ENCODE measurements at regions not wholly inside any gene's neighbourhood (a gene's known extent, or its start where the extent isn't known, plus 50 kb on each side); places are given as distances from the start of the nearest gene placed in this dataset.

GRCh38 chr13:83223546-83223945, 658.7 kb downstream of the SLITRK1 start:
- Mint-ChIP-seq H3K4me3 (ENCODE audit: unreplicated experiment) (no peak overlapping the region), H3K27ac (ENCODE audit: low read depth, unreplicated experiment) (no peak overlapping the region), H3K27me3 (ENCODE audit: insufficient read depth, unreplicated experiment) (no peaks in the 10 kb centered on the region), H3K36me3 (ENCODE audit: insufficient read depth, unreplicated experiment) (peaks cover 5% of the 10 kb centered on the region), H3K9me3 (ENCODE audit: unreplicated experiment) (no peaks in the 10 kb centered on the region), H3K4me1 (ENCODE audit: insufficient read depth, unreplicated experiment) (peaks cover 28% of the 10 kb centered on the region)
- no peak for TF ChIP-seq CTCF (IDR thresholded peaks at IDR 0.05; ENCODE audit: unreplicated experiment)
- intact Hi-C loops (cut with micrococcal nuclease): no loop called here
- no TSS peak for BruUV-seq (replicated peaks)
- no peak for DNase-seq (ENCODE audit: unreplicated experiment)
- ChIA-PET CTCF (no interaction called here), POLR2A (no interaction called here)

- no TSS peak for BruUV-seq (replicated peaks)
- Mint-ChIP-seq H3K27me3 (ENCODE audit: insufficient read depth, unreplicated experiment) (no peaks in the 10 kb centered on the region), H3K4me3 (ENCODE audit: unreplicated experiment) (peak overlapping the region; percentile 50), H3K4me1 (ENCODE audit: insufficient read depth, unreplicated experiment) (peaks cover 29% of the 10 kb centered on the region), H3K27ac (ENCODE audit: low read depth, unreplicated experiment) (peak overlapping the region; percentile 93), H3K36me3 (ENCODE audit: insufficient read depth, unreplicated experiment) (peaks cover 5% of the 10 kb centered on the region), H3K9me3 (ENCODE audit: unreplicated experiment) (no peaks in the 10 kb centered on the region)
- no peak for TF ChIP-seq CTCF (IDR thresholded peaks at IDR 0.05; ENCODE audit: unreplicated experiment)
- ChIA-PET CTCF (no interaction called here), POLR2A (interaction anchor here (1.0 kb wide), 1 partner anchor 228 kb away, joined by 3 read pairs; no protein-coding TSS in a partner anchor)
- DNase-seq (ENCODE audit: unreplicated experiment): peak; percentile 83
- intact Hi-C loops (cut with micrococcal nuclease): no loop called here
Measured at GRCh38 chr13:83221813-83222241, 660.4 kb downstream of the SLITRK1 start.

- CTCF ChIA-PET: interaction anchor here (1.6 kb wide), 1 partner anchor 9 kb away, joined by 4 read pairs; no protein-coding TSS in a partner anchor
- BruUV-seq (replicated peaks): no TSS peak
- TF ChIP-seq CTCF (IDR thresholded peaks at IDR 0.05; ENCODE audit: unreplicated experiment): no peak
- Mint-ChIP-seq H3K4me3 (ENCODE audit: unreplicated experiment) (peak overlapping the region; percentile 50), H3K27me3 (ENCODE audit: insufficient read depth, unreplicated experiment) (no peaks in the 10 kb centered on the region), H3K36me3 (ENCODE audit: insufficient read depth, unreplicated experiment) (peaks cover 5% of the 10 kb centered on the region), H3K4me1 (ENCODE audit: insufficient read depth, unreplicated experiment) (peaks cover 35% of the 10 kb centered on the region), H3K27ac (ENCODE audit: low read depth, unreplicated experiment) (peak overlapping the region; percentile 93), H3K9me3 (ENCODE audit: unreplicated experiment) (no peaks in the 10 kb centered on the region)
- POLR2A ChIA-PET: interaction anchor here (0.7 kb wide), 1 partner anchor 228 kb away, joined by 3 read pairs; no protein-coding TSS in a partner anchor
- intact Hi-C loops (cut with micrococcal nuclease): no loop called here
- DNase-seq (ENCODE audit: unreplicated experiment): peak; percentile 68
Measured at GRCh38 chr13:83221256-83221655, 661.0 kb downstream of the SLITRK1 start.

GRCh38 chr13:83220241-83220640, 662.0 kb downstream of the SLITRK1 start:
- no peak overlapping the region for H3K27ac Mint-ChIP-seq (ENCODE audit: low read depth, unreplicated experiment)

More at GRCh38 chr13:83220241-83220640, 662.0 kb downstream of the SLITRK1 start:
- intact Hi-C loops (cut with micrococcal nuclease): no loop called here
- peaks cover 43% of the 10 kb centered on the region for H3K4me1 Mint-ChIP-seq (ENCODE audit: insufficient read depth, unreplicated experiment)
- H3K4me3 Mint-ChIP-seq (ENCODE audit: unreplicated experiment): no peak overlapping the region
- no peaks in the 10 kb centered on the region for H3K9me3 Mint-ChIP-seq (ENCODE audit: unreplicated experiment)
- ChIA-PET POLR2A (interaction anchor here (1.1 kb wide), 1 partner anchor 16 kb away, joined by 3 read pairs; no protein-coding TSS in a partner anchor), CTCF (interaction anchor here (1.6 kb wide), 1 partner anchor 8 kb away, joined by 4 read pairs; no protein-coding TSS in a partner anchor)
- TF ChIP-seq CTCF (IDR thresholded peaks at IDR 0.05; ENCODE audit: unreplicated experiment): no peak
- no peaks in the 10 kb centered on the region for H3K27me3 Mint-ChIP-seq (ENCODE audit: insufficient read depth, unreplicated experiment)
- no TSS peak for BruUV-seq (replicated peaks)
- DNase-seq (ENCODE audit: unreplicated experiment): peak; percentile 52
- peaks cover 5% of the 10 kb centered on the region for H3K36me3 Mint-ChIP-seq (ENCODE audit: insufficient read depth, unreplicated experiment)
